ENCODE measurements at regions not wholly inside any gene's neighbourhood (a gene's known extent, or its start where the extent isn't known, plus 50 kb on each side); places are given as distances from the start of the nearest gene placed in this dataset.

DNA sequence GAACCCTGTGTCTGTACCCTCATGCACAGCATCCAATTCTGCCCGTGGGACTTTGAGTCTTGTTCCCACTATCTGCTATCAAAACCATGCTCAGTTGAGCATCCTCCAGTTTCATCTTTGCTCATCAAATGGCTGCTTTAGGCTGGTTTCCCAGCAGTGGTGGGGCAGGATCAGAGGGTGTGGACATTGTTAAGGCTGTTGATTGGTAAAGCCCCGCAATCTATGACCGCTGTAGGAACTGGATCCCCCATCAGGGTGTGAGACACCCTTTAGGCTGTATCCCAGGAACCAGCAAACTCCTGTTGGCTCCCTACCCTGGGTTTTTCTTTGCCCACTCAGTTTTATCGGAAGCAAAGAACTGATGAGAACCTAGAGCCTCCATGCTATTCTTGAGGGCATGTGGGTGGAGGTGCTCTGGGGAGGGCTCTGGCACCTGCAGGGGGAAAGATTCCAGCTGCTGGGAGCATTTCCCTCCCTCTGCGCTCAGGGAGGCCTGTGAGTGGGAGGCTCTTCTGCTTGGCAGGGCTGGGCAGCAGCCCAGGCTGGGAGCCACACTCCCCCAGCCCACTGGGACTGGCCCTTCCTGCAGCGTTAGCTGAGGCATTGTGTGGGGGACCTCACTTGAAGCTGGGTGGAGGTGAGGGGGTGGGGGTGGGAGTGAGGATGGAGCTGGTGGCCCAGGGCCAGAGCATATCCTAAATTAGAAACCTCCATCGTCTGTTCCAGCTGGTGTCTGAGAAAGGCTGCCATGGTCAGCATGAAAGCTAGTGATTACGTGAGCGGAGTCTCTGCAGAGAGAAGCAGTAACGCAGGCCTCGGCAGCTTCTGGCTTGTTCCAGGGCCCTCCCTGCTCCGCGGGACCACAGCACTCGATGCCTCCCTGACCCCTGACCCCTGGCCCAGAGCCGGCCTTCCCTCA, 160.6 kb downstream of the IRF8 start:
- 34 to 36% methylated on average over 14 of the region's 15 CpGs for WGBS, 2 donors
- TF ChIP-seq, protein P1, sequence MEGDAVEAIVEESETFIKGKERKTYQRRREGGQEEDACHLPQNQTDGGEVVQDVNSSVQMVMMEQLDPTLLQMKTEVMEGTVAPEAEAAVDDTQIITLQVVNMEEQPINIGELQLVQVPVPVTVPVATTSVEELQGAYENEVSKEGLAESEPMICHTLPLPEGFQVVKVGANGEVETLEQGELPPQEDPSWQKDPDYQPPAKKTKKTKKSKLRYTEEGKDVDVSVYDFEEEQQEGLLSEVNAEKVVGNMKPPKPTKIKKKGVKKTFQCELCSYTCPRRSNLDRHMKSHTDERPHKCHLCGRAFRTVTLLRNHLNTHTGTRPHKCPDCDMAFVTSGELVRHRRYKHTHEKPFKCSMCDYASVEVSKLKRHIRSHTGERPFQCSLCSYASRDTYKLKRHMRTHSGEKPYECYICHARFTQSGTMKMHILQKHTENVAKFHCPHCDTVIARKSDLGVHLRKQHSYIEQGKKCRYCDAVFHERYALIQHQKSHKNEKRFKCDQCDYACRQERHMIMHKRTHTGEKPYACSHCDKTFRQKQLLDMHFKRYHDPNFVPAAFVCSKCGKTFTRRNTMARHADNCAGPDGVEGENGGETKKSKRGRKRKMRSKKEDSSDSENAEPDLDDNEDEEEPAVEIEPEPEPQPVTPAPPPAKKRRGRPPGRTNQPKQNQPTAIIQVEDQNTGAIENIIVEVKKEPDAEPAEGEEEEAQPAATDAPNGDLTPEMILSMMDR (IDR thresholded peaks at IDR 0.05) = no peak
- TF ChIP-seq POLR2A (IDR thresholded peaks at IDR 0.05) = no peak
- TF ChIP-seq EP300 (IDR thresholded peaks at IDR 0.05) = peak in 1 of 2 donors; percentile 48
- peak; percentile 50 to 76 for DNase-seq (ENCODE audit: low spot score in 2 of 2)

DNA sequence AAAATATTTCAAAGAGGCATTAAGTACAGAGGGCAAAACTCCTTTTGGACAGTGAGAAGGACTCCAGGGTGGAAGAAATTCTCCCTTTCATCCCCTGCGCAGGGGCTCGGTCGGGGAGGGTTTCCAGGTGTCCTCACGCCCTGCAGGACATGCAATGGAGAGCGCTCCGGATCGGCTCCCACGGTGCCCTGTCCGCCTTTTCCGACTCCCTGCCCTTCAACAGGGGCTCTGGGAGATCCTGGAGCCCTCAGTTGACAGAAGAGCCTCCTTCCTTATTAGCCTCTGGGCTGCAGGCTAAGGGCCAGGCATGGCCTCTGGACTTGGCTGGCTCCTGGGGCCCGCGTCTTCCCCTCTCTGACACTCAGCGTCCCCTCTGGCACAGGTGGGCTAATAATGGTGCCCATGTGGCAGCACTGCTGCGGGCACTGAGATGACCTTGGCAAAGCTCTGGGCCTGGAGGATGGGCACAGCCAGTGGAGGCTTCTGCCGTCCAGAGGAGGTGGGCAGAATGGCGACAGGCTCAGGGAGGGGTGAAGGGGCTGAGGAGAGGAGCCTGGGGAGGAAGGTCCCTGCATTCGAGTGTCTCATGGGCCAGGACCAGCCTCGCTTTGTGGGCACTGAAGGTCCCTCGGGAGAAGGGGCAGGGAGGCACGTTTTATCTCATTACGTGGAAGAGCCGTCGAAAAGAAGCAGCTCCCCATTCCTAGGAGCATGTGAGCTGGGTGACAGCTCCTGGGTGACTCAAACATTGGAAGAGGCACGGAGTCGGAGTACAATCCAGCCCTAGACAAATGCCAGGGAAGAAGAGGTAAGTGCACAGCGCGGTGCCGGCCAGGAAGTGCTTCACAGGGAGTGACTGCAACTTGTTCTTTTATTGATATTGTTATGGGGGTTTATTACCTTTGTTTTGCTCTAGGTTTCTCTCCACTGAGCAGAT, 161.7 kb downstream of the IRF8 start:
- Histone ChIP-seq H3K9me3 (no peaks in the 10 kb centered on the region), H3K27ac (peak overlapping the region in 3 of 4 donors; percentile 2 to 70 (median 66)), H3K4me3 (no peak overlapping the region), H3K4me1 (peaks cover 0 to 39% (median 12%) of the 10 kb centered on the region in 4 donors), H3K36me3 (no peaks in the 10 kb centered on the region), H3K27me3 (no peaks in the 10 kb centered on the region)
- no peak for DNase-seq (ENCODE audit: low spot score in 2 of 2)
- 77 to 81% methylated on average over 24 to 28 of the region's 28 CpGs for WGBS, 2 donors
- TF ChIP-seq, protein P1 (IDR thresholded peaks at IDR 0.05) = no peak
- no peak for TF ChIP-seq EP300 (IDR thresholded peaks at IDR 0.05)
- TF ChIP-seq POLR2A (IDR thresholded peaks at IDR 0.05) = no peak

More for the DNA sequence above, 160.6 kb downstream of the IRF8 start:
- Histone ChIP-seq H3K27ac (peak overlapping the region in 3 of 4 donors; percentile 20 to 66 (median 53)), H3K27me3 (no peaks in the 10 kb centered on the region), H3K9me3 (no peaks in the 10 kb centered on the region), H3K4me1 (peaks cover 0 to 39% (median 12%) of the 10 kb centered on the region in 4 donors), H3K36me3 (no peaks in the 10 kb centered on the region), H3K4me3 (no peak overlapping the region)

DNA sequence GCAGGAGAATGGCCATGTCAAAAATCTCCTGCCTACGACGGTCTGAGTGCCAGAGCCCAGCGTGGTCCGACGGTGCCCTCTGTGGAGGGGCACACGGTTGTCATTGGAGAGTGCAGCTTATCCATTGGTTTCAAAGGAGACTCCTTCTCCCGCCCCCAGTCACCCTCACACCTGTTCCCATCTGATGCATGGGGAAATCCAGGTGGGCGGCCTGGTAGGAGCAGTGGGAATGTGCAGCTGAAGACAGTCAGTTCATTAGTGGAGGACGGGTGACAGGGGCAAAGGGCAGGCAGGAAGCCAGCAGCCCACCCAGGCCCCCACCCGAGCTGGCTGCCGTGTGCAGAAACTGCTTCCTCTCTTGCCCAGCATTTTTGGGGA, 162.3 kb downstream of the IRF8 start:
- peaks cover 0 to 39% (median 12%) of the 10 kb centered on the region in 4 donors for H3K4me1 ChIP-seq
- no peak for DNase-seq (ENCODE audit: low spot score in 2 of 2)
- WGBS, 2 donors = 64 to 67% methylated on average over 11 of the region's 11 CpGs
- H3K4me3 ChIP-seq = no peak overlapping the region
- no peak for TF ChIP-seq POLR2A (IDR thresholded peaks at IDR 0.05)
- no peaks in the 10 kb centered on the region for H3K36me3 ChIP-seq
- H3K27me3 ChIP-seq = peaks cover 0 to 3% of the 10 kb centered on the region in 2 donors
- peak overlapping the region in 1 of 4 donors; percentile 70 for H3K27ac ChIP-seq
- H3K9me3 ChIP-seq = no peaks in the 10 kb centered on the region

DNA sequence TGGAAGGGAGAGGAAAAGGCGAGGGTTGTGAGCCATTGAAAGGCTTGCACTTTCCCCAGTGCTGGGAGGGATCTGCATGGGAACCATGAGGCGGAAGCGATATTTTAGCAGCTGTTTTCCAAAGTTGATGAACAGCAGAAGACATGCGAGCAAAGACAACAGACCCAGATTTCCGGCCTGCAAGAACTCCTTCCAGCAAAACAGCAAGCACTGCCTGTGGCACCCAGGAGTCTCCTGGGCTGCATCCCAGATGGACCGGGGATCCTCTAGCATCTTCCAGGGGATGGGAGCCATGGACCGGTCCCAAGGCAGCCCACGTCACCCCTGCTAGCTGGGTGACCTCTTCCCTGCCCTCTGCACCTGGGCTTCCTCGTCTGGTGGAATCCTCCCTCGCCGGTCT, 162.8 kb downstream of the IRF8 start:
- peak overlapping the region in 1 of 4 donors; percentile 29 for H3K27ac ChIP-seq
- DNase-seq (ENCODE audit: low spot score in 2 of 2) = no peak
- H3K4me1 ChIP-seq = peaks cover 0 to 39% (median 12%) of the 10 kb centered on the region in 4 donors
- H3K36me3 ChIP-seq = no peaks in the 10 kb centered on the region
- H3K4me3 ChIP-seq = no peak overlapping the region
- WGBS, 2 donors = 56 to 58% methylated on average over 11 of the region's 11 CpGs
- H3K27me3 ChIP-seq = peaks cover 0 to 3% of the 10 kb centered on the region in 2 donors
- no peaks in the 10 kb centered on the region for H3K9me3 ChIP-seq
- TF ChIP-seq POLR2A (IDR thresholded peaks at IDR 0.05) = no peak
- TF ChIP-seq, protein P1 (IDR thresholded peaks at IDR 0.05) = no peak
- TF ChIP-seq EP300 (IDR thresholded peaks at IDR 0.05) = no peak

DNA sequence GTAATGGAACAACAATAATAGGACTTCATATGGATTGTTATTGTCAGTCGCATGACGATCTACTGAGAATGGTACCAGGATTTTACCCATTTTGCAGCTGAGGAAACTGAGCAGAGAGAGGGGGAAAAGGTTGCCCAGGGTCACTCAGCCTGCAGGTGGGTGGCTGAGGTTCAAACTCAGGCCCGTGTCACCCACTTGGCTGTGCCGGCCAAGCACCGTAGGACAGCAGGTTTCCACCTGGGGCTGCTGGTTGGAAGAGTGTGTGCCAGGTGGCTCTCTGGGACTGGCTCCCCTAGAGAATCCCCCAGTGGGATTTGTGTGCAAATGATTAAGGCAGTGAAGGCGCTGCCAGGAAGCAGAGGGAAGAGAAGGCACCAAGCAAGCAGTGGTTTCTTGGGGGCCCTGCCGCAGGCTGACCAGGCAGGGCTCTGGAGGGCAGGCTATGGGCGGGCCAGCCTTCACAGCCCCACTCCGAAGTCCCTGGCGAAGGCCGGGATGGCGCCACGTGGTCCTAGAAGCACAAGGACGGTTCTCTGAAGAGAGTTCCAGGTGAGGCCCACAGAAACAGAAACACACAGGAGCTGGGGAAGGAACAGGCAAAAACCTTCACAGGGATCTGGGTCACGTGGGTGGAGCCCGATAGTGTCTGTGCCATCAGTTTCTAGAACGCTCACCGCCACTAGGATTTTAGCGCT, 163.5 kb downstream of the IRF8 start:
- no peak overlapping the region for H3K4me3 ChIP-seq
- no peak for DNase-seq (ENCODE audit: low spot score in 2 of 2)
- H3K4me1 ChIP-seq = peaks cover 0 to 39% (median 12%) of the 10 kb centered on the region in 4 donors
- H3K27ac ChIP-seq = peak overlapping the region in 1 of 4 donors; percentile 29
- H3K36me3 ChIP-seq = no peaks in the 10 kb centered on the region
- WGBS, 2 donors = 84 to 86% methylated on average over 19 of the region's 19 CpGs
- TF ChIP-seq, protein P1 (IDR thresholded peaks at IDR 0.05) = no peak
- TF ChIP-seq POLR2A (IDR thresholded peaks at IDR 0.05) = no peak
- no peak for TF ChIP-seq EP300 (IDR thresholded peaks at IDR 0.05)
- peaks cover 0 to 3% of the 10 kb centered on the region in 2 donors for H3K27me3 ChIP-seq
- H3K9me3 ChIP-seq = no peaks in the 10 kb centered on the region

All from tibial nerve (tissue), 4 donors.